ENCODE measurements at regions not wholly inside any gene's neighbourhood (a gene's known extent, or its start where the extent isn't known, plus 50 kb on each side); places are given as distances from the start of the nearest gene placed in this dataset.

GRCh38 chr13:33763021-33763420 lies 54.9 kb upstream of the RFC3 start:
- DNase-seq: no peak

- DNase-seq: no peak
These were observed 53.2 kb upstream of the RFC3 start for GRCh38 chr13:33764716-33765115.

GRCh38 chr13:33766329-33767123 lies 51.4 kb upstream of the RFC3 start:
- DNase-seq: no peak

GRCh38 chr13:33767140-33767539 lies 50.8 kb upstream of the RFC3 start:
- no peak for DNase-seq

Measured in DMS 273 treated with DMSO at 0.1 percent for 48 hours (cell line).